Activated CD4-positive, alpha-beta T cell treated with anti-CD3 and anti-CD28 coated beads, Interleukin-2, amount 10 ng/mL, durations not matched to agents 24 days and 14 days (primary cell): ENCODE measurements at regions not wholly inside any gene's neighbourhood (a gene's known extent, or its start where the extent isn't known, plus 50 kb on each side); places are given as distances from the start of the nearest gene placed in this dataset.
"Not testable (repeated sequence)": the region's sequence is repeated elsewhere in the genome, so short reads cannot be mapped to it uniquely, and the experiment has no call there.

Experiments used
- DNase-seq: peaks from one replicate; pipeline ENCODE4 v3.0.0; 2022
- H3K27ac Mint-ChIP-seq: one replicate; pipeline ENCODE4 v1.8.0; 2022; ENCODE audit warnings: mild to moderate bottlenecking, mixed read lengths
- H3K27me3 Mint-ChIP-seq: one replicate; pipeline ENCODE4 v1.8.0; 2022; ENCODE audit warnings: mixed read lengths
- H3K36me3 Mint-ChIP-seq: one replicate; pipeline ENCODE4 v1.8.0; 2022; ENCODE audit warnings: low read depth, mild to moderate bottlenecking, mixed read lengths
- H3K4me1 Mint-ChIP-seq: one replicate; pipeline ENCODE4 v1.8.0; 2021; ENCODE audit warnings: mixed read lengths
- H3K4me3 Mint-ChIP-seq: one replicate; pipeline ENCODE4 v1.8.0; 2022; ENCODE audit warnings: mild to moderate bottlenecking, moderate library complexity, mixed read lengths
- H3K9me3 Mint-ChIP-seq: one replicate; pipeline ENCODE4 v1.8.0; 2021; ENCODE audit warnings: mixed read lengths
- intact Hi-C: fragments of 100-400 bp; cut with micrococcal nuclease; formaldehyde crosslinking; loops from one replicate; pipeline ENCODE4 v1.15.1; 2023

- intact Hi-C loops, DNase-seq, H3K27me3 Mint-ChIP-seq, H3K4me3 Mint-ChIP-seq, H3K27ac Mint-ChIP-seq, H3K4me1 Mint-ChIP-seq, H3K36me3 Mint-ChIP-seq, H3K9me3 Mint-ChIP-seq: not testable (repeated sequence)
Observed at GRCh38 chr7:67666359-67666758, 669.7 kb downstream of the TYW1 start.

- Mint-ChIP-seq H3K36me3 (no peaks in the 10 kb centered on the region), H3K27me3 (no peaks in the 10 kb centered on the region), H3K4me1 (no peaks in the 10 kb centered on the region), H3K4me3 (no peak overlapping the region), H3K9me3 (peaks cover 20% of the 10 kb centered on the region), H3K27ac (no peak overlapping the region)
- intact Hi-C loops: no loop called here
- DNase-seq: no peak
Observed at GRCh38 chr7:67671006-67671548, 674.4 kb downstream of the TYW1 start.

- H3K4me3 Mint-ChIP-seq: no peak overlapping the region
- no peak overlapping the region for H3K27ac Mint-ChIP-seq
- no peaks in the 10 kb centered on the region for H3K27me3 Mint-ChIP-seq
- H3K36me3 Mint-ChIP-seq: no peaks in the 10 kb centered on the region
- intact Hi-C loops: no loop called here
- DNase-seq: no peak
- H3K9me3 Mint-ChIP-seq: peaks cover 23% of the 10 kb centered on the region
- no peaks in the 10 kb centered on the region for H3K4me1 Mint-ChIP-seq
Observed at GRCh38 chr7:67673861-67674260, 677.2 kb downstream of the TYW1 start.

GRCh38 chr7:67674862-67675261, 678.2 kb downstream of the TYW1 start:
- H3K27ac Mint-ChIP-seq, H3K27me3 Mint-ChIP-seq, H3K36me3 Mint-ChIP-seq, intact Hi-C loops, DNase-seq, H3K4me1 Mint-ChIP-seq, H3K4me3 Mint-ChIP-seq: not testable (repeated sequence)
- peaks cover 24% of the 10 kb centered on the region for H3K9me3 Mint-ChIP-seq

- no peak for DNase-seq
Observed at GRCh38 chr7:67675971-67676370, 679.3 kb downstream of the TYW1 start.

GRCh38 chr7:67678419-67678818, 681.8 kb downstream of the TYW1 start:
- no peaks in the 10 kb centered on the region for H3K27me3 Mint-ChIP-seq
- peaks cover 15% of the 10 kb centered on the region for H3K9me3 Mint-ChIP-seq
- intact Hi-C loops: no loop called here
- DNase-seq: no peak
- H3K27ac Mint-ChIP-seq: no peak overlapping the region
- no peak overlapping the region for H3K4me3 Mint-ChIP-seq
- no peaks in the 10 kb centered on the region for H3K36me3 Mint-ChIP-seq
- H3K4me1 Mint-ChIP-seq: no peaks in the 10 kb centered on the region

More at GRCh38 chr7:67675971-67676370, 679.3 kb downstream of the TYW1 start:
- Mint-ChIP-seq H3K4me3 (no peak overlapping the region), H3K27me3 (no peaks in the 10 kb centered on the region), H3K4me1 (no peaks in the 10 kb centered on the region), H3K27ac (no peak overlapping the region), H3K36me3 (no peaks in the 10 kb centered on the region), H3K9me3 (peaks cover 24% of the 10 kb centered on the region)
- intact Hi-C loops: no loop called here

GRCh38 chr7:67683628-67684027, 687.0 kb downstream of the TYW1 start:
- no peaks in the 10 kb centered on the region for H3K36me3 Mint-ChIP-seq
- peaks cover 13% of the 10 kb centered on the region for H3K9me3 Mint-ChIP-seq
- H3K4me1 Mint-ChIP-seq: no peaks in the 10 kb centered on the region
- no peak overlapping the region for H3K4me3 Mint-ChIP-seq
- no peak for DNase-seq
- intact Hi-C loops: no loop called here
- H3K27me3 Mint-ChIP-seq: no peaks in the 10 kb centered on the region
- no peak overlapping the region for H3K27ac Mint-ChIP-seq

GRCh38 chr7:67690700-67691099, 694.1 kb downstream of the TYW1 start:
- DNase-seq: no peak
- peaks cover 13% of the 10 kb centered on the region for H3K9me3 Mint-ChIP-seq
- H3K27me3 Mint-ChIP-seq: no peaks in the 10 kb centered on the region
- H3K27ac Mint-ChIP-seq: no peak overlapping the region
- H3K36me3 Mint-ChIP-seq: no peaks in the 10 kb centered on the region
- H3K4me3 Mint-ChIP-seq: no peak overlapping the region
- H3K4me1 Mint-ChIP-seq: no peaks in the 10 kb centered on the region
- intact Hi-C loops: no loop called here

GRCh38 chr7:67692425-67692824, 695.8 kb downstream of the TYW1 start:
- Mint-ChIP-seq H3K4me1 (no peaks in the 10 kb centered on the region), H3K27me3 (no peaks in the 10 kb centered on the region), H3K36me3 (no peaks in the 10 kb centered on the region), H3K9me3 (peaks cover 13% of the 10 kb centered on the region), H3K4me3 (no peak overlapping the region), H3K27ac (no peak overlapping the region)
- intact Hi-C loops: no loop called here
- DNase-seq: no peak

- Mint-ChIP-seq H3K9me3 (peaks cover 18% of the 10 kb centered on the region), H3K27ac (no peak overlapping the region), H3K4me3 (no peak overlapping the region), H3K27me3 (no peaks in the 10 kb centered on the region), H3K4me1 (no peaks in the 10 kb centered on the region), H3K36me3 (no peaks in the 10 kb centered on the region)
- intact Hi-C loops: no loop called here
- DNase-seq: no peak
Observed at GRCh38 chr7:67696124-67696523, 699.5 kb downstream of the TYW1 start.

- Mint-ChIP-seq H3K27ac (no peak overlapping the region), H3K27me3 (no peaks in the 10 kb centered on the region)
Observed at GRCh38 chr7:67696878-67697277, 700.2 kb downstream of the TYW1 start.

GRCh38 chr7:67698354-67698753, 701.7 kb downstream of the TYW1 start:
- H3K36me3 Mint-ChIP-seq: no peaks in the 10 kb centered on the region
- H3K27ac Mint-ChIP-seq: no peak overlapping the region
- H3K9me3 Mint-ChIP-seq: peaks cover 18% of the 10 kb centered on the region
- intact Hi-C loops: no loop called here
- H3K27me3 Mint-ChIP-seq: no peaks in the 10 kb centered on the region
- no peaks in the 10 kb centered on the region for H3K4me1 Mint-ChIP-seq
- no peak for DNase-seq
- no peak overlapping the region for H3K4me3 Mint-ChIP-seq

More at GRCh38 chr7:67696878-67697277, 700.2 kb downstream of the TYW1 start:
- intact Hi-C loops: no loop called here
- H3K4me3 Mint-ChIP-seq: no peak overlapping the region
- no peak for DNase-seq
- H3K36me3 Mint-ChIP-seq: no peaks in the 10 kb centered on the region
- no peaks in the 10 kb centered on the region for H3K4me1 Mint-ChIP-seq
- peaks cover 18% of the 10 kb centered on the region for H3K9me3 Mint-ChIP-seq

GRCh38 chr7:67705850-67706249, 709.2 kb downstream of the TYW1 start:
- peaks cover 13% of the 10 kb centered on the region for H3K9me3 Mint-ChIP-seq

GRCh38 chr7:67711706-67712105, 715.1 kb downstream of the TYW1 start:
- Mint-ChIP-seq H3K4me1 (no peaks in the 10 kb centered on the region), H3K27me3 (no peaks in the 10 kb centered on the region), H3K4me3 (no peak overlapping the region), H3K9me3 (peaks cover 20% of the 10 kb centered on the region), H3K27ac (no peak overlapping the region), H3K36me3 (no peaks in the 10 kb centered on the region)
- intact Hi-C loops: no loop called here
- DNase-seq: no peak

More at GRCh38 chr7:67705850-67706249, 709.2 kb downstream of the TYW1 start:
- H3K4me3 Mint-ChIP-seq: no peak overlapping the region
- H3K27me3 Mint-ChIP-seq: no peaks in the 10 kb centered on the region
- intact Hi-C loops: no loop called here
- H3K36me3 Mint-ChIP-seq: no peaks in the 10 kb centered on the region
- no peaks in the 10 kb centered on the region for H3K4me1 Mint-ChIP-seq
- no peak for DNase-seq
- H3K27ac Mint-ChIP-seq: no peak overlapping the region

- Mint-ChIP-seq H3K4me1 (no peaks in the 10 kb centered on the region), H3K4me3 (no peak overlapping the region), H3K36me3 (no peaks in the 10 kb centered on the region), H3K27me3 (no peaks in the 10 kb centered on the region), H3K9me3 (peaks cover 22% of the 10 kb centered on the region), H3K27ac (no peak overlapping the region)
- DNase-seq: no peak
- intact Hi-C loops: no loop called here
Observed at GRCh38 chr7:67713451-67714056, 716.9 kb downstream of the TYW1 start.
